Vagina (tissue), 2 donors: ENCODE measurements at regions not wholly inside any gene's neighbourhood (a gene's known extent, or its start where the extent isn't known, plus 50 kb on each side); places are given as distances from the start of the nearest gene placed in this dataset.
"Not testable (repeated sequence)": the region's sequence is repeated elsewhere in the genome, so short reads cannot be mapped to it uniquely, and the experiment has no call there.

Source experiments
- CTCF ChIP-seq, 3 experiments: fragments of 450-650 bp in 2 of 3; fragments of 200-600 bp in 1 of 3; sonication (generic) in 1 of 3; IDR thresholded peaks; one replicate each; pipeline ENCODE4 v1.5.1; 2017 to 2019; ENCODE audit warnings: antibody characterized with exemption in 3 of 3, mild to moderate bottlenecking in 2 of 3, moderate library complexity in 2 of 3
- POLR2A ChIP-seq, 2 donors: fragments of 450-650 bp; IDR thresholded peaks; one replicate each; pipeline ENCODE4 v1.6.1; 2017; ENCODE audit warnings: antibody characterized with exemption in 2 of 2, mild to moderate bottlenecking in 2 of 2, moderate library complexity in 2 of 2
- POLR2AphosphoS5 ChIP-seq, 2 donors: sonication (generic); formaldehyde crosslinking; IDR thresholded peaks; one replicate each; pipeline ENCODE4 v1.9.0; 2017; ENCODE audit warnings: antibody characterized with exemption in 2 of 2, mild to moderate bottlenecking in 2 of 2, low read depth in 1 of 2; ENCODE audit not compliant: insufficient read depth in 1 of 2

- TF ChIP-seq CTCF (IDR thresholded peaks at IDR 0.05); POLR2A (IDR thresholded peaks at IDR 0.05); POLR2AphosphoS5 (IDR thresholded peaks at IDR 0.05; ENCODE audit: insufficient read depth in 1 of 2, low read depth in 1 of 2): not testable (repeated sequence)
Measured at GRCh38 chr10:65670596-65670995, 1255.2 kb upstream of the LRRTM3 start.
